ENCODE measurements at regions not wholly inside any gene's neighbourhood (a gene's known extent, or its start where the extent isn't known, plus 50 kb on each side); places are given as distances from the start of the nearest gene placed in this dataset.

GRCh38 chr5:120358949-120359348 lies 105.2 kb upstream of the PRR16 start:
- TF ChIP-seq CTCF (IDR thresholded peaks at IDR 0.05; ENCODE audit: low read depth, low read length): no peak
- TF ChIP-seq POLR2A (IDR thresholded peaks at IDR 0.05; ENCODE audit: extremely low read depth, insufficient read length): no peak
- TF ChIP-seq MAX (IDR thresholded peaks at IDR 0.05; ENCODE audit: low read depth, low read length): no peak
- no peak for TF ChIP-seq MYC (IDR thresholded peaks at IDR 0.05; ENCODE audit: low read depth, low read length)

Measured in NB4 (cell line).